ENCODE measurements at regions not wholly inside any gene's neighbourhood (a gene's known extent, or its start where the extent isn't known, plus 50 kb on each side); places are given as distances from the start of the nearest gene placed in this dataset.

DNA sequence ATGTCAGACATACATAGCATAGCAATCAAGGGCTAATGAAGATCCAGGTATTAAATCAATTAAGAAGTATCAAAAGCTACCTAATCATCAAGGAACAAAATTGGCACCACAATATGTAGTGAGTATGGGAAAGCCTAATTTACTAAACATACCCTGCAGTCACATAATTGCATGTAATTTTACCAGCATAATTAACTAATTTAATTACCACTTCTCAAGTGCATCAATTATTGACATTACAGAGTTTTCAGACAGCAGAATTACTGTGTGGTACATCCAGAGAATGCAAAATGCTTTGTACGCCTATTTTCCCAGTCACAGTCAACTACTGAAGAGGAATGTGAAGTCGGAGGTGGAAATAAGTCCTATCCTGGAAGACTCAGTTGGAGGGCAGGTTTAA, 279.0 kb upstream of the ID4 start:
- TF ChIP-seq, protein P1, sequence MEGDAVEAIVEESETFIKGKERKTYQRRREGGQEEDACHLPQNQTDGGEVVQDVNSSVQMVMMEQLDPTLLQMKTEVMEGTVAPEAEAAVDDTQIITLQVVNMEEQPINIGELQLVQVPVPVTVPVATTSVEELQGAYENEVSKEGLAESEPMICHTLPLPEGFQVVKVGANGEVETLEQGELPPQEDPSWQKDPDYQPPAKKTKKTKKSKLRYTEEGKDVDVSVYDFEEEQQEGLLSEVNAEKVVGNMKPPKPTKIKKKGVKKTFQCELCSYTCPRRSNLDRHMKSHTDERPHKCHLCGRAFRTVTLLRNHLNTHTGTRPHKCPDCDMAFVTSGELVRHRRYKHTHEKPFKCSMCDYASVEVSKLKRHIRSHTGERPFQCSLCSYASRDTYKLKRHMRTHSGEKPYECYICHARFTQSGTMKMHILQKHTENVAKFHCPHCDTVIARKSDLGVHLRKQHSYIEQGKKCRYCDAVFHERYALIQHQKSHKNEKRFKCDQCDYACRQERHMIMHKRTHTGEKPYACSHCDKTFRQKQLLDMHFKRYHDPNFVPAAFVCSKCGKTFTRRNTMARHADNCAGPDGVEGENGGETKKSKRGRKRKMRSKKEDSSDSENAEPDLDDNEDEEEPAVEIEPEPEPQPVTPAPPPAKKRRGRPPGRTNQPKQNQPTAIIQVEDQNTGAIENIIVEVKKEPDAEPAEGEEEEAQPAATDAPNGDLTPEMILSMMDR (IDR thresholded peaks at IDR 0.05 in 2 of 3, conservative IDR thresholded peaks at IDR 0.05 in 1 of 3; ENCODE audit: control insufficient read depth in 2 of 3, extremely low read depth in 1 of 3, insufficient read depth in 1 of 3, low read depth in 3 of 3, low read length in 3 of 3), result no peak
- no peak for TF ChIP-seq ESRRA (IDR thresholded peaks at IDR 0.05; ENCODE audit: low read length)
- TF ChIP-seq, protein P2, sequence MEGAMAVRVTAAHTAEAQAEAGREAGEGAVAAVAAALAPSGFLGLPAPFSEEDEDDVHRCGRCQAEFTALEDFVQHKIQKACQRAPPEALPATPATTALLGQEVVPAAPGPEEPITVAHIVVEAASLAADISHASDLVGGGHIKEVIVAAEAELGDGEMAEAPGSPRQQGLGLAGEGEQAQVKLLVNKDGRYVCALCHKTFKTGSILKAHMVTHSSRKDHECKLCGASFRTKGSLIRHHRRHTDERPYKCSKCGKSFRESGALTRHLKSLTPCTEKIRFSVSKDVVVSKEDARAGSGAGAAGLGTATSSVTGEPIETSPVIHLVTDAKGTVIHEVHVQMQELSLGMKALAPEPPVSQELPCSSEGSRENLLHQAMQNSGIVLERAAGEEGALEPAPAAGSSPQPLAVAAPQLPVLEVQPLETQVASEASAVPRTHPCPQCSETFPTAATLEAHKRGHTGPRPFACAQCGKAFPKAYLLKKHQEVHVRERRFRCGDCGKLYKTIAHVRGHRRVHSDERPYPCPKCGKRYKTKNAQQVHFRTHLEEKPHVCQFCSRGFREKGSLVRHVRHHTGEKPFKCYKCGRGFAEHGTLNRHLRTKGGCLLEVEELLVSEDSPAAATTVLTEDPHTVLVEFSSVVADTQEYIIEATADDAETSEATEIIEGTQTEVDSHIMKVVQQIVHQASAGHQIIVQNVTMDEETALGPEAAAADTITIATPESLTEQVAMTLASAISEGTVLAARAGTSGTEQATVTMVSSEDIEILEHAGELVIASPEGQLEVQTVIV (IDR thresholded peaks at IDR 0.05; ENCODE audit: borderline replicate concordance, partially characterized antibody), result no peak
- TF ChIP-seq CHD4 (IDR thresholded peaks at IDR 0.05), result no peak
- no peak for TF ChIP-seq HDAC6 (IDR thresholded peaks at IDR 0.05; ENCODE audit: unreplicated experiment)
- no peak for TF ChIP-seq EP300 (IDR thresholded peaks at IDR 0.05; ENCODE audit: borderline replicate concordance in 1 of 2, control insufficient read depth in 1 of 2, low read depth in 2 of 2, low read length in 2 of 2)
- TF ChIP-seq POLR2A (IDR thresholded peaks at IDR 0.05; ENCODE audit: low read depth, low read length), result no peak
- TF ChIP-seq SREBF1 (IDR thresholded peaks at IDR 0.05; ENCODE audit: low read length), result no peak
- TF ChIP-seq JUND (IDR thresholded peaks at IDR 0.05; ENCODE audit: low read depth, low read length), result no peak
- TF ChIP-seq ZNF274 (IDR thresholded peaks at IDR 0.05; ENCODE audit: insufficient read depth, insufficient read length), result no peak
- TF ChIP-seq SUZ12 (IDR thresholded peaks at IDR 0.05; ENCODE audit: unreplicated experiment), result no peak

Measured in GM12878 (cell line).